Kidney epithelial cell (primary cell): ENCODE measurements at regions not wholly inside any gene's neighbourhood (a gene's known extent, or its start where the extent isn't known, plus 50 kb on each side); places are given as distances from the start of the nearest gene placed in this dataset.

Experiments
- DNase-seq: peaks from one replicate; pipeline ENCODE4 v3.0.0-alpha.2; 2010; ENCODE audit warnings: low read depth
- H3K27me3 ChIP-seq: 2 replicates; pipeline ENCODE4 v1.6.0; 2011; ENCODE audit warnings: low read length; ENCODE audit not compliant: control insufficient read depth, insufficient read depth
- H3K36me3 ChIP-seq: 2 replicates; pipeline ENCODE4 v1.5.1; 2011; ENCODE audit warnings: low read length; ENCODE audit not compliant: control insufficient read depth, insufficient read depth
- H3K4me3 ChIP-seq: 2 replicates; pipeline ENCODE4 v1.5.1; 2011; ENCODE audit warnings: low read depth, mild to moderate bottlenecking, control low read depth, low read length
- TF ChIP-seq, protein P1 (sequence below): IDR thresholded peaks from 2 replicates; pipeline ENCODE4 v1.5.1; 2011; ENCODE audit warnings: mild to moderate bottlenecking, moderate library complexity, low read length, control low read depth, inconsistent platforms; ENCODE audit not compliant: insufficient read depth, poor library complexity, severe bottlenecking

DNA sequence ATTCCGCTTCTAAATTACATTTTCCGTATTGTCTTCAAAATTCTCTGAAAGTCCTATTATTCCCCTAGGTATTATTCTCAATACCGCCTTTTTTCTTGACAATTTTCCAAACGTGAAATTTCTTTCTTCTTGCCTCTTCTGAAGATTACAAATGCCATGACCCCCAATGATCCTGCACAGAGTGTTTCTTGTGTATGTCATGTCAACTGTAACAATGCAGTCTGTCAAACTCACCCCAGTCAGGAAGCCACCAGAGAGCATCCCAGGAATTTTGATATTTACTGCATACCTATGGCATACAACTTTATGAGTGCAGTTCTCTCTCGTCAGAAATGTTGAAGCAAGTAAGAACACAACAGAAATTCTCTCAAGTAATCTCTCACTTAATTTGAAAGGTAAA is 847.3 kb upstream of the CDH8 start:
- TF ChIP-seq, protein P1, sequence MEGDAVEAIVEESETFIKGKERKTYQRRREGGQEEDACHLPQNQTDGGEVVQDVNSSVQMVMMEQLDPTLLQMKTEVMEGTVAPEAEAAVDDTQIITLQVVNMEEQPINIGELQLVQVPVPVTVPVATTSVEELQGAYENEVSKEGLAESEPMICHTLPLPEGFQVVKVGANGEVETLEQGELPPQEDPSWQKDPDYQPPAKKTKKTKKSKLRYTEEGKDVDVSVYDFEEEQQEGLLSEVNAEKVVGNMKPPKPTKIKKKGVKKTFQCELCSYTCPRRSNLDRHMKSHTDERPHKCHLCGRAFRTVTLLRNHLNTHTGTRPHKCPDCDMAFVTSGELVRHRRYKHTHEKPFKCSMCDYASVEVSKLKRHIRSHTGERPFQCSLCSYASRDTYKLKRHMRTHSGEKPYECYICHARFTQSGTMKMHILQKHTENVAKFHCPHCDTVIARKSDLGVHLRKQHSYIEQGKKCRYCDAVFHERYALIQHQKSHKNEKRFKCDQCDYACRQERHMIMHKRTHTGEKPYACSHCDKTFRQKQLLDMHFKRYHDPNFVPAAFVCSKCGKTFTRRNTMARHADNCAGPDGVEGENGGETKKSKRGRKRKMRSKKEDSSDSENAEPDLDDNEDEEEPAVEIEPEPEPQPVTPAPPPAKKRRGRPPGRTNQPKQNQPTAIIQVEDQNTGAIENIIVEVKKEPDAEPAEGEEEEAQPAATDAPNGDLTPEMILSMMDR: no peak
- no peak for DNase-seq
- Histone ChIP-seq H3K36me3 (no peaks in the 10 kb centered on the region), H3K27me3 (no peaks in the 10 kb centered on the region), H3K4me3 (no peak overlapping the region)

DNA sequence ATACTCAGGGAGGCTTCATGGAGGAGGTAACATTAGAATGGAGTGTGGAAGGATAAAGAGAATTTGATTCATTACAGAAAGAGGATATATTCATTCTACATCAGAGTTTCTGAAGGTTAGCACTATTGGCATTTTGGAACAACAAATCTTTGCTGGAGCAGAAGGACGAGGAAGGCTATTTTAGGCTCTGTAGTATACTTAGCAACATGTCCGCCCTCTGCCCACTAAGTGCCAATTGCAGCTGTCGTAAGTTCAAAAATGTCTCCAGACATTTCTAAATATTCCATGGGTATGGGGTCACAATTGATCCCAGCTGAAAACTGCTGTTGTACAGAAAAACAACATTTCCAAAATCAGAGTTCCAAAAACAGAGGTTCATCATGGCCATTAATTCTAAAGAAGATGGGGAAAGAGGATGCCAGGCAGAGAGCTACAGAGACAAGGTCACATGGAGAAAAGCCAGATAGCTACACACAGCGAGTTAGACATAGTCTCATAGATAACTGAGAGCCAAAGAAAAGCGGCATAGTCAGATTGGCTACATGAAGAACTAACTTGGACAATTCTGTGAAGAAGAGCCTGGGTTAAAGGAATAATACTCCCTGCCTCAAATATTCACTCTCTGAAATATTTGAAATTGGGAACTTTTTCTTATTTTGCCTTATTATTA is 846.4 kb upstream of the CDH8 start:
- DNase-seq: no peak
- Histone ChIP-seq H3K27me3 (no peaks in the 10 kb centered on the region), H3K36me3 (no peaks in the 10 kb centered on the region), H3K4me3 (no peak overlapping the region)
- TF ChIP-seq, protein P1: no peak

DNA sequence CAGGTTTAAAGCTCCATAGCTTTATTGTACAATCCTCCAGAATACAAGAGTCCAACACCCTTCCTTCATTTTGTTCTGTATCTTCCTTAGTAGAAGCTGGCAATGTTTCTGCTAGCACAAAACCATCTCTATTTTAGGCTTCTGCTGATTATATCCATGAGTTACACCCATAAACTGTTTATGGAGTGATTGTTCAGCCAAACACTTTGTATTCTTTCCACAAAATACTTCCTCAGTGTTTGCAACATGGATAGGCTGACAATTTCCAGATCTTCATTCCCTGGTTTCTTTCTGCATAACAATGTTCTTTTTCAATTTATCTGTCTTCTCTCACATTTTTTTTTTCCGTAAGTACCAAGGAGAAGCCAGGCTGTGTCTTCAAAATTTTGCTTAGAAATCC is 839.9 kb upstream of the CDH8 start:
- TF ChIP-seq, protein P1: no peak
- H3K27me3 ChIP-seq: no peaks in the 10 kb centered on the region
- H3K36me3 ChIP-seq: no peaks in the 10 kb centered on the region
- no peak for DNase-seq
- no peak overlapping the region for H3K4me3 ChIP-seq

DNA sequence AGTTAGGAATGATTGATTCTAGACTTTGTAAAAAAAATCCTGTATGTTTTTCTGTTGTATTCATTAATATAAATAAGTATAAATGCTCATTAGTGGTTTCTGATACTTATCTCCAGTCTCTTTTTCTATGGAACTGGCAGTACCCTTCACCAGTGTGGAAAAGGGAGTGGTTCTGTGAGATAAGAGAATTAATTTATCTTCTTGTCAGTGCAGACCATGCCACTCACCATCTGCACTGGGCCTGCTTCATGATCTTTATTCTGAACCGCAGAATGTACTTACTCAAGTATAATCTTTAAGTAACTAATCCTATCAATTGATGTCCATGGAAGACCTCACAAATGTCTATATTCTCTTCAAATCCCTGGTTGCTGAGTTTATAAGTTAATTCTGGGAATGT is 836.1 kb upstream of the CDH8 start:
- H3K36me3 ChIP-seq: no peaks in the 10 kb centered on the region
- DNase-seq: no peak
- TF ChIP-seq, protein P1: no peak
- no peak overlapping the region for H3K4me3 ChIP-seq
- no peaks in the 10 kb centered on the region for H3K27me3 ChIP-seq

DNA sequence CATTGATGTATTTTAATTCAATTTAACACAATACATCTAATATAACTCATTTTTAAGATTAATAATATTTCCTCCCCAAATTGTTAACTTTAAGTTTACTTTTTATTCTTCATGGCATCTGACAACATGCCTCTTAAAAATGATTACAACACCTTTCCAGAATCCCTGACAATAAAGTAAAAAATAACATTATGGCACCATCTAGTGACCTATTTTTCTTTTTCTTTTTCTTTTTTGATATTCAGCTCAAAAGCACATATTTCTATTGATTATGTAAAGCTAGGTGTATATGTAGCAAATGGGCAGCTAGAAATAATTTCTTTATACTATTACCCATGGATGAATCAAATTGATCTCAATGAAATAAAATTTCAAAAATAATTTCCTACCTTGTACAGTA is 834.3 kb upstream of the CDH8 start:
- TF ChIP-seq, protein P1: no peak
- DNase-seq: no peak
- Histone ChIP-seq H3K36me3 (no peaks in the 10 kb centered on the region), H3K4me3 (no peak overlapping the region), H3K27me3 (no peaks in the 10 kb centered on the region)

DNA sequence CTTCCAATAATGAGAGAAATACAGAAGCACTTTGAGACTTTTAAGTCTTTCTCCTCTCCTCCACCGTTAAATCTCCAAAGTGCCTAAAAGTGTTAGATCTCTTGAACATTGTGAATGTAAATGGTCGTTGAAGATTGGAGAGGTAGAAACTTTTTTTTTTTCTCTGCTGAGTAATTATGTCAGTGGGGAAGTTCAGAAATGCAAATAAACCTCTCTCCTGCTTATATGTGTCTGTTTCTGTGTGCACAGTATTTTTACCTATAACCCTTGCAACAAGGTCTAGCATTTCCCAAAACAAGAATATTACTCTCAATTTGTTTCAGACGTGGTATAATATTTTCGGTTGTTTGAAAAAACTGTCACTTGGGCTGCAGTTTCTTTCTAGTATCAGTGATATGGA is 833.6 kb upstream of the CDH8 start:
- DNase-seq: no peak
- Histone ChIP-seq H3K36me3 (no peaks in the 10 kb centered on the region), H3K27me3 (no peaks in the 10 kb centered on the region), H3K4me3 (no peak overlapping the region)
- TF ChIP-seq, protein P1: no peak
